ENCODE measurements at regions not wholly inside any gene's neighbourhood (a gene's known extent, or its start where the extent isn't known, plus 50 kb on each side); places are given as distances from the start of the nearest gene placed in this dataset.

DNA sequence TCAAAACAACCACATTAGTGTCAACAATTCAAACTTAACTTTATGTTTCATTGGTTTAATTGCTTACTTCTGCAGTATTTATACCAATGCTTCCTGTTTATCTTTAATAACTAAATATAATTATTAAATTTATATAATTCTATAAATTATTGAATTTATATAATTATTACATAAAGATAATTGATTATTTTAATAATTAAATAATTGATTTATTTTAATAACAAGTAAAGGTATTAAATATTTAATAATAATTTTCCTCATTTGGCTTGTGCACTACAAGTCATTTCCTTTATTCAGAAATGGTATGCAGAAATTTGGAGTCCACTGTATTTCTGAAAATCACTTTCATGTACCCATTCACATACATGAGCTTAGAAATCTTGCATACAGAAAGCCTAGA is 156.2 kb upstream of the NSMCE3 start:
- no peak for TF ChIP-seq GLIS3 (CRISPR knock-in tag; IDR thresholded peaks at IDR 0.05)
- no peak for TF ChIP-seq ARNTL (CRISPR knock-in tag; IDR thresholded peaks at IDR 0.05; ENCODE audit: borderline replicate concordance, low read depth)
- no peak for TF ChIP-seq ZFP30 (CRISPR knock-in tag; IDR thresholded peaks at IDR 0.05)
- TF ChIP-seq TCF4 (CRISPR knock-in tag; IDR thresholded peaks at IDR 0.05; ENCODE audit: borderline replicate concordance), result no peak
- TF ChIP-seq ZNF70 (CRISPR knock-in tag; IDR thresholded peaks at IDR 0.05), result no peak
- TF ChIP-seq ZNF565 (CRISPR knock-in tag; conservative IDR thresholded peaks at IDR 0.05; ENCODE audit: low read depth), result no peak
- TF ChIP-seq, protein P1, sequence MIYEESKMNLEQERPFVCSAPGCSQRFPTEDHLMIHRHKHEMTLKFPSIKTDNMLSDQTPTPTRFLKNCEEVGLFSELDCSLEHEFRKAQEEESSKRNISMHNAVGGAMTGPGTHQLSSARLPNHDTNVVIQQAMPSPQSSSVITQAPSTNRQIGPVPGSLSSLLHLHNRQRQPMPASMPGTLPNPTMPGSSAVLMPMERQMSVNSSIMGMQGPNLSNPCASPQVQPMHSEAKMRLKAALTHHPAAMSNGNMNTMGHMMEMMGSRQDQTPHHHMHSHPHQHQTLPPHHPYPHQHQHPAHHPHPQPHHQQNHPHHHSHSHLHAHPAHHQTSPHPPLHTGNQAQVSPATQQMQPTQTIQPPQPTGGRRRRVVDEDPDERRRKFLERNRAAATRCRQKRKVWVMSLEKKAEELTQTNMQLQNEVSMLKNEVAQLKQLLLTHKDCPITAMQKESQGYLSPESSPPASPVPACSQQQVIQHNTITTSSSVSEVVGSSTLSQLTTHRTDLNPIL (CRISPR knock-in tag; IDR thresholded peaks at IDR 0.05; ENCODE audit: low read depth), result no peak
- TF ChIP-seq RARB (CRISPR knock-in tag; IDR thresholded peaks at IDR 0.05), result no peak
- TF ChIP-seq BACH2 (CRISPR knock-in tag; IDR thresholded peaks at IDR 0.05; ENCODE audit: borderline replicate concordance), result no peak
- no peak for TF ChIP-seq SNAI2 (CRISPR knock-in tag; IDR thresholded peaks at IDR 0.05)
- TF ChIP-seq TOX (CRISPR knock-in tag; IDR thresholded peaks at IDR 0.05; ENCODE audit: borderline replicate concordance), result no peak
- TF ChIP-seq POU6F1 (CRISPR knock-in tag; IDR thresholded peaks at IDR 0.05; ENCODE audit: borderline replicate concordance, low read depth), result no peak
- TF ChIP-seq ESRRG (CRISPR knock-in tag; IDR thresholded peaks at IDR 0.05), result no peak
- no peak for TF ChIP-seq ZNF8 (CRISPR knock-in tag; IDR thresholded peaks at IDR 0.05)

Data from SK-N-SH treated with all-trans-retinoic acid at 6 μM for 48 hours (cell line).